ENCODE measurements at regions not wholly inside any gene's neighbourhood (a gene's known extent, or its start where the extent isn't known, plus 50 kb on each side); places are given as distances from the start of the nearest gene placed in this dataset.

- Histone ChIP-seq H3K9ac (no peak overlapping the region), H3F3A (replicated peaks; ENCODE audit: insufficient read depth) (no peaks in the 10 kb centered on the region), H3K4me3 (ENCODE audit: low read depth in 2 of 2, low read length in 1 of 2) (no peak overlapping the region), H3K79me2 (ENCODE audit: insufficient read depth) (no peaks in the 10 kb centered on the region), H3K27me3 (ENCODE audit: insufficient read depth) (no peaks in the 10 kb centered on the region), H3K4me2 (no peak overlapping the region), H3K4me1 (ENCODE audit: control insufficient read depth in 1 of 2, insufficient read depth in 2 of 2, low read depth in 1 of 2, low read length in 1 of 2) (no peaks in the 10 kb centered on the region; a peak in 1 of 4 replicates), H3K36me3 (replicated peaks in 1 of 2; ENCODE audit: control insufficient read depth in 1 of 2, insufficient read depth in 2 of 2, low read length in 1 of 2) (no peaks in the 10 kb centered on the region), H3K9me2 (no peaks in the 10 kb centered on the region), H3K27ac (ENCODE audit: low read depth in 2 of 2, low read length in 1 of 2) (peak overlapping the region in 1 of 2 experiments; percentile 11; a peak in 1 of 4 replicates), H2AFZ (ENCODE audit: low read depth) (no peak overlapping the region), H3K9me3 (no peaks in the 10 kb centered on the region), H4K20me1 (ENCODE audit: insufficient read depth) (no peaks in the 10 kb centered on the region)
- no peak for DNase-seq
- ChIA-PET POLR2A (no interaction called here), CTCF (interaction anchor here (1.0 to 1.1 kb wide), 2 partner anchors 10 to 602 kb away, joined by 3 read pairs; no protein-coding TSS in a partner anchor)
- WGBS (ENCODE audit: low lambda C conversion rate) = 25% methylated on average over 1 of the region's 1 CpG
- no peak for TF ChIP-seq POLR2AphosphoS5 (IDR thresholded peaks at IDR 0.05; ENCODE audit: low read depth, low read length)
- TF ChIP-seq TAF1 (IDR thresholded peaks at IDR 0.05; ENCODE audit: borderline replicate concordance, low read depth, low read length) = no peak
- TF ChIP-seq CHD2 (IDR thresholded peaks at IDR 0.05; ENCODE audit: low read length, partially characterized antibody) = no peak
- TF ChIP-seq IRF3 (IDR thresholded peaks at IDR 0.05; ENCODE audit: low read depth, low read length) = no peak
- no peak for TF ChIP-seq PBX3 (IDR thresholded peaks at IDR 0.05)
- TF ChIP-seq TEAD4 (IDR thresholded peaks at IDR 0.05; ENCODE audit: borderline replicate concordance, insufficient read depth) = no peak
- TF ChIP-seq TCF12 (IDR thresholded peaks at IDR 0.05) = no peak
- TF ChIP-seq JUND (IDR thresholded peaks at IDR 0.05) = no peak
- TF ChIP-seq FOXJ3 (CRISPR knock-in tag; IDR thresholded peaks at IDR 0.05) = no peak
- TF ChIP-seq GATA2 (CRISPR knock-in tag; IDR thresholded peaks at IDR 0.05) = no peak
Measured at GRCh38 chr10:44291091-44291490, 93.8 kb downstream of the CXCL12 start.

- no peak overlapping the region for H3K4me3 ChIP-seq (ENCODE audit: low read depth in 2 of 2, low read length in 1 of 2)
- WGBS (ENCODE audit: low lambda C conversion rate) = 48% methylated on average over 5 of the region's 5 CpGs
- no peaks in the 10 kb centered on the region for H3K36me3 ChIP-seq (replicated peaks in 1 of 2; ENCODE audit: control insufficient read depth in 1 of 2, insufficient read depth in 2 of 2, low read length in 1 of 2)
- H3K9me2 ChIP-seq = no peaks in the 10 kb centered on the region
- ChIA-PET CTCF (no interaction called here), POLR2A (no interaction called here)
- no peak overlapping the region for H3K4me2 ChIP-seq
- no peak for DNase-seq
- TF ChIP-seq POLR2AphosphoS5 (IDR thresholded peaks at IDR 0.05; ENCODE audit: low read depth, low read length) = no peak
- H3K79me2 ChIP-seq (ENCODE audit: insufficient read depth) = no peaks in the 10 kb centered on the region
- H3K27ac ChIP-seq (ENCODE audit: low read depth in 2 of 2, low read length in 1 of 2) = no peak overlapping the region
- no peaks in the 10 kb centered on the region for H3F3A ChIP-seq (replicated peaks; ENCODE audit: insufficient read depth)
- no peaks in the 10 kb centered on the region for H3K27me3 ChIP-seq (ENCODE audit: insufficient read depth)
- H3K4me1 ChIP-seq (ENCODE audit: control insufficient read depth in 1 of 2, insufficient read depth in 2 of 2, low read depth in 1 of 2, low read length in 1 of 2) = peaks cover 0 to 5% of the 10 kb centered on the region in 2 experiments; a peak in 1 of 4 replicates
- H4K20me1 ChIP-seq (ENCODE audit: insufficient read depth) = no peaks in the 10 kb centered on the region
- no peaks in the 10 kb centered on the region for H3K9me3 ChIP-seq
- H3K9ac ChIP-seq = no peak overlapping the region
- no peak overlapping the region for H2AFZ ChIP-seq (ENCODE audit: low read depth)
Measured at GRCh38 chr10:44289125-44289524, 95.8 kb downstream of the CXCL12 start.

- DNase-seq = no peak
- 41% methylated on average over 2 of the region's 2 CpGs for WGBS (ENCODE audit: low lambda C conversion rate)
- Histone ChIP-seq H3K4me1 (ENCODE audit: control insufficient read depth in 1 of 2, insufficient read depth in 2 of 2, low read depth in 1 of 2, low read length in 1 of 2) (peaks cover 0 to 12% of the 10 kb centered on the region in 2 experiments; a peak in 1 of 4 replicates), H3K9me2 (no peaks in the 10 kb centered on the region), H3K4me3 (ENCODE audit: low read depth in 2 of 2, low read length in 1 of 2) (no peak overlapping the region), H3K27ac (ENCODE audit: low read depth in 2 of 2, low read length in 1 of 2) (no peak overlapping the region), H3K4me2 (no peak overlapping the region), H3K27me3 (ENCODE audit: insufficient read depth) (no peaks in the 10 kb centered on the region), H3F3A (replicated peaks; ENCODE audit: insufficient read depth) (no peaks in the 10 kb centered on the region), H4K20me1 (ENCODE audit: insufficient read depth) (no peaks in the 10 kb centered on the region), H2AFZ (ENCODE audit: low read depth) (no peak overlapping the region; the same call in 1 of the 2 replicates), H3K79me2 (ENCODE audit: insufficient read depth) (no peaks in the 10 kb centered on the region), H3K36me3 (replicated peaks in 1 of 2; ENCODE audit: control insufficient read depth in 1 of 2, insufficient read depth in 2 of 2, low read length in 1 of 2) (no peaks in the 10 kb centered on the region), H3K9ac (no peak overlapping the region), H3K9me3 (no peaks in the 10 kb centered on the region)
- POLR2A ChIA-PET = no interaction called here
- CTCF ChIA-PET = no interaction called here
- TF ChIP-seq SMC3 (IDR thresholded peaks at IDR 0.05; ENCODE audit: low read depth, low read length) (no peak), EP300 (IDR thresholded peaks at IDR 0.05; ENCODE audit: borderline replicate concordance in 1 of 2, low read depth in 1 of 2, low read length in 1 of 2) (no peak), MEF2A (IDR thresholded peaks at IDR 0.05; ENCODE audit: borderline replicate concordance, low read depth) (no peak), MXI1 (IDR thresholded peaks at IDR 0.05; ENCODE audit: low read depth, low read length) (no peak), SIN3A (IDR thresholded peaks at IDR 0.05; ENCODE audit: borderline replicate concordance, low read depth, low read length) (no peak), RCOR1 (IDR thresholded peaks at IDR 0.05; ENCODE audit: low read length) (no peak), GABPA (IDR thresholded peaks at IDR 0.05; ENCODE audit: low read depth) (no peak), FOXM1 (IDR thresholded peaks at IDR 0.05; ENCODE audit: low read depth) (no peak), GATA2 (CRISPR knock-in tag; IDR thresholded peaks at IDR 0.05) (no peak), TAF1 (IDR thresholded peaks at IDR 0.05; ENCODE audit: borderline replicate concordance, low read depth, low read length) (no peak), ELF1 (IDR thresholded peaks at IDR 0.05) (no peak), PBX3 (IDR thresholded peaks at IDR 0.05) (no peak)
Measured at GRCh38 chr10:44287408-44287807, 97.5 kb downstream of the CXCL12 start.
